Body of pancreas (tissue), 4 donors: ENCODE measurements at regions not wholly inside any gene's neighbourhood (a gene's known extent, or its start where the extent isn't known, plus 50 kb on each side); places are given as distances from the start of the nearest gene placed in this dataset.

Source experiments
- ATAC-seq: fragments of 150-250 bp; one replicate; pipeline ENCODE4 v1.9.1; 2016
- DNase-seq, 4 donors: peaks; one replicate each; pipeline ENCODE4 v3.0.0-alpha.2; 2019
- H3K27ac ChIP-seq, 4 donors: fragments of 200-600 bp; sonication (generic); 1 replicate in 3 of 4; 2 replicates in 1 of 4; pipeline versions ENCODE4 v1.5.1 to v1.6.1; 2016 to 2019; ENCODE audit warnings: mild to moderate bottlenecking in 1 of 4, mixed read lengths in 1 of 4, moderate library complexity in 1 of 4
- H3K27me3 ChIP-seq, 2 donors: fragments of 200-600 bp; sonication (generic); one replicate each; pipeline ENCODE4 v1.6.0; 2016; ENCODE audit warnings: mild to moderate bottlenecking in 1 of 2
- H3K36me3 ChIP-seq, 2 donors: fragments of 200-600 bp; sonication (generic); replicated peaks in 1 of 2; 2 replicates each; pipeline ENCODE4 v1.5.1; 2016; ENCODE audit warnings: low read depth in 2 of 2; ENCODE audit not compliant: insufficient read depth in 1 of 2
- H3K4me1 ChIP-seq: fragments of 200-600 bp; sonication (generic); one replicate; pipeline ENCODE4 v1.6.0; 2016
- H3K4me3 ChIP-seq, 2 donors: fragments of 200-600 bp; sonication (generic); 1 replicate in 1 of 2; 2 replicates in 1 of 2; pipeline ENCODE4 v1.5.1; 2016 to 2019
- H3K9me3 ChIP-seq, 3 donors: fragments of 200-600 bp; sonication (generic); 1 replicate in 2 of 3; 2 replicates in 1 of 3; pipeline ENCODE4 v1.5.1; 2016
- POLR2A ChIP-seq, 3 donors: fragments of 450-650 bp; IDR thresholded peaks; one replicate each; pipeline ENCODE4 v1.6.1; 2016; ENCODE audit warnings: antibody characterized with exemption in 3 of 3, mild to moderate bottlenecking in 2 of 3
- WGBS, 2 donors: methylation state at CpG; one replicate each; pipeline ENCODE4 v1.1.5; 2017; 5-methylcytosine and 5-hydroxymethylcytosine counted together
- intact Hi-C: fragments of 100-400 bp; cut with DNase I; formaldehyde crosslinking; loops from one replicate; pipeline ENCODE4 v1.15.1; 2023
- TF ChIP-seq, protein P1 (sequence below), 7 experiments: fragments of 450-650 bp in 4 of 7; fragments of 200-600 bp in 3 of 7; sonication (generic) in 3 of 7; IDR thresholded peaks; one replicate each; pipeline ENCODE4 v1.5.1; 2016 to 2019; ENCODE audit warnings: antibody characterized with exemption in 7 of 7

DNA sequence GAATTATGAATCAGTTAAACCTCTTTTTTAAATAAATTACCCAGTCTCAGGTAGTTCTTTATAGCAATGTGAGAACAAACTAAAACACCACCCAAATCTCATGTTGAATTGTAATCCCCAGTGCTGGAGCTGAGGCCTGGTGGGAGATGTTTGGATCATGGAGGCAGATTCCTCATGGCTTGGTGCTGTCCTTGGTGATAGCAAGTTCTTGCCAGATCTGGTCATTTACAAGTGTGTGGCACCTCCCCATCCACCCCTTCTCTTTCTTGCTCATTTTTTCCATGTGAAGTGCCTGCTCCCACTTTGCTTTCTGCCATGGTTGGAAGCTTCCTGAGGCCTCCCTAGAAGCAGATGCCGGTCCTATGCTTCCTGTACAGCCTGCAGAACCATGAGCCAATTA, 102.1 kb upstream of the ANO4 start:
- no peaks in the 10 kb centered on the region for H3K9me3 ChIP-seq
- ATAC-seq = no peak
- intact Hi-C loops = no loop called here
- WGBS, 2 donors = 70 to 88% methylated on average over 1 of the region's 1 CpG
- H3K27ac ChIP-seq = no peak overlapping the region
- no peaks in the 10 kb centered on the region for H3K36me3 ChIP-seq
- DNase-seq = no peak
- no peaks in the 10 kb centered on the region for H3K4me1 ChIP-seq
- H3K4me3 ChIP-seq = no peak overlapping the region
- no peaks in the 10 kb centered on the region for H3K27me3 ChIP-seq
- TF ChIP-seq, protein P1, sequence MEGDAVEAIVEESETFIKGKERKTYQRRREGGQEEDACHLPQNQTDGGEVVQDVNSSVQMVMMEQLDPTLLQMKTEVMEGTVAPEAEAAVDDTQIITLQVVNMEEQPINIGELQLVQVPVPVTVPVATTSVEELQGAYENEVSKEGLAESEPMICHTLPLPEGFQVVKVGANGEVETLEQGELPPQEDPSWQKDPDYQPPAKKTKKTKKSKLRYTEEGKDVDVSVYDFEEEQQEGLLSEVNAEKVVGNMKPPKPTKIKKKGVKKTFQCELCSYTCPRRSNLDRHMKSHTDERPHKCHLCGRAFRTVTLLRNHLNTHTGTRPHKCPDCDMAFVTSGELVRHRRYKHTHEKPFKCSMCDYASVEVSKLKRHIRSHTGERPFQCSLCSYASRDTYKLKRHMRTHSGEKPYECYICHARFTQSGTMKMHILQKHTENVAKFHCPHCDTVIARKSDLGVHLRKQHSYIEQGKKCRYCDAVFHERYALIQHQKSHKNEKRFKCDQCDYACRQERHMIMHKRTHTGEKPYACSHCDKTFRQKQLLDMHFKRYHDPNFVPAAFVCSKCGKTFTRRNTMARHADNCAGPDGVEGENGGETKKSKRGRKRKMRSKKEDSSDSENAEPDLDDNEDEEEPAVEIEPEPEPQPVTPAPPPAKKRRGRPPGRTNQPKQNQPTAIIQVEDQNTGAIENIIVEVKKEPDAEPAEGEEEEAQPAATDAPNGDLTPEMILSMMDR (IDR thresholded peaks at IDR 0.05) = no peak
- no peak for TF ChIP-seq POLR2A (IDR thresholded peaks at IDR 0.05)

DNA sequence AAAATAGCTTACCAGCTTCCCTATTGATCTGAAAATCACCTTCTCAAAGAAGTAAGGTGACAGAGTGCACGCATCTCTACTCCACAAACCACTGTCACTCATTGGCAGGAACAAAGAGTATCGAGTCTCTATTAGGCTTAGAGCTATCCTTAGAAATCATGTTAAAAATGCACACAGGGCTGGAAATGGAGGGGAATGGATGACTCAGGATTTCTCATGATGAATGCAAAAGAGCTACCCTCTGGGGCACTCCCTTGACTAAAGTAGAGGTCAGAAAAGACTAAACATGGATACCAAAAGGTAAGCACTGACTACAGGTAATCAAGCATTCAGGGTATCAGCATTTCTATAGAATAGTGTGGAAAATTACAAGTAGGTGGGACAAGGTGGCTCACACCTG, 96.1 kb upstream of the ANO4 start:
- no peaks in the 10 kb centered on the region for H3K4me1 ChIP-seq
- H3K4me3 ChIP-seq = no peak overlapping the region
- H3K36me3 ChIP-seq = no peaks in the 10 kb centered on the region
- no peaks in the 10 kb centered on the region for H3K9me3 ChIP-seq
- H3K27me3 ChIP-seq = no peaks in the 10 kb centered on the region
- DNase-seq (no peak), ATAC-seq (no peak)
- 39 to 42% methylated on average over 2 of the region's 2 CpGs for WGBS, 2 donors
- TF ChIP-seq POLR2A (IDR thresholded peaks at IDR 0.05) = no peak
- no peak overlapping the region for H3K27ac ChIP-seq
- intact Hi-C loops = no loop called here

DNA sequence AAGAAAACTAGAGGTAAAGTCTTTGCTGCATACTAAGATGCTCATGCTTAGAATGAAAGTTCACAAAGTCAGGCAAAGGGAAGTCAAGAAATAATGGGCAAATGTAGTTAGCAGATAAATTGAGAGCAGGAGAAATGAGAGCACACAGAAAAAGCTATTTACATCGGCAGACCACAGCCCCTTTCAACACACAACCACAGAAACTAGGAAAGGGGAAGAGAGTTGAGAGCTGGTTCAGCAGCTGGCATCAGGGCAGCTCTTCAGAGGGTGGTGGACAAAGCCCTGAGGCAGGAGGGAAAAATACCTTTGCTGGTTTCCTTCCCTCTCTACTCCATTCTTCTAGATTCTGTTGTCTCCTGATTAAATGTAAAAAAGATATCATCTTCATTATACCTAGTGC, 95.4 kb upstream of the ANO4 start:
- H3K27me3 ChIP-seq = no peaks in the 10 kb centered on the region
- DNase-seq (peak in 1 of 4 donors; percentile 7), ATAC-seq (no peak)
- H3K4me3 ChIP-seq = no peak overlapping the region
- WGBS, 2 donors = 39 to 46% methylated on average over 1 of the region's 1 CpG
- H3K9me3 ChIP-seq = no peaks in the 10 kb centered on the region
- intact Hi-C loops = no loop called here
- no peaks in the 10 kb centered on the region for H3K4me1 ChIP-seq
- H3K36me3 ChIP-seq = no peaks in the 10 kb centered on the region
- no peak overlapping the region for H3K27ac ChIP-seq
- no peak for TF ChIP-seq POLR2A (IDR thresholded peaks at IDR 0.05)
- TF ChIP-seq, protein P1 (IDR thresholded peaks at IDR 0.05) = no peak

DNA sequence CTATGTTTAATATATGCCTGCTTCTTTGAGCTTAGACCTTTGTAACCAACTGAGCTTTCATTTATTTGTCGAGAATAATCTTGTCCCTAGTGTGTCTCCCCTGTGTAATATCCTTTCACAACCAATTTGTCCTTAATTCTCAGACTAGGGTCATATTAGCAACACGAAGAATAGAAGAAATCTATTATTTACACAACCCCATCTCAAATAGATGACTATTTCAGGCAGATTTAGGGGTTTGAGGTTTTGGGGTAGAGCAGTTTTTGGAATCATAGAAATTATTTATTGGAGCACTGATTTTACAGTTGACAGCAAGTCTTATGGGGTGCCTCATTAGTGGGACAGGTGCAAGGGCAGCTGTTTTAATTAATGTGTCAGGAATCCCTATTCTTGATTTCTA, 91.2 kb upstream of the ANO4 start:
- intact Hi-C loops = no loop called here
- Histone ChIP-seq H3K4me1 (no peaks in the 10 kb centered on the region), H3K27ac (no peak overlapping the region), H3K4me3 (no peak overlapping the region), H3K27me3 (no peaks in the 10 kb centered on the region), H3K36me3 (no peaks in the 10 kb centered on the region), H3K9me3 (no peaks in the 10 kb centered on the region)
- TF ChIP-seq POLR2A (IDR thresholded peaks at IDR 0.05) = no peak
- TF ChIP-seq, protein P1 (IDR thresholded peaks at IDR 0.05) = no peak
- DNase-seq (no peak), ATAC-seq (no peak)
- WGBS, 2 donors = 64% methylated on average over 2 of the region's 2 CpGs

DNA sequence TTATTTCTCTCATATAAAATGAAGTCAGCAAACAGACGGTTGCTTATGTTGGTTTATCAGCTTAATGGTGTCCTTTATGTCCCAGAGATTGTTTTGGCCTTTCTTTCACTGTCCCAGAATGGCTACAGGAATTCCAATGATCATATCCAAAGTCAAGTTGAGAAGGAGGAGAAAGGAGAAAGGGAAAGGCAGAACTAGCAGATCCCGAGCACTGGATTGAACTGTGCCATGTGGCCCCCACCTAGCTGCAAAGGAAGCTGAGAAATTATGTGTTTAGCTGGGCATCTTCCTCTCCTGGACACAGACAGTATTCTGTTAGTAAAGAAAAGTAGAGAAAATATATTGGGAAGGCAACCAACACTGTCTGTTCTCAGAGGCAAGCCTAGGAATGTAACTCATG, 90.7 kb upstream of the ANO4 start:
- DNase-seq (no peak), ATAC-seq (no peak)
- H3K36me3 ChIP-seq = no peaks in the 10 kb centered on the region
- intact Hi-C loops = no loop called here
- H3K9me3 ChIP-seq = no peaks in the 10 kb centered on the region
- WGBS, 2 donors = 48 to 63% methylated on average over 2 of the region's 2 CpGs
- no peak overlapping the region for H3K27ac ChIP-seq
- H3K27me3 ChIP-seq = no peaks in the 10 kb centered on the region
- TF ChIP-seq, protein P1 (IDR thresholded peaks at IDR 0.05) = no peak
- TF ChIP-seq POLR2A (IDR thresholded peaks at IDR 0.05) = no peak
- no peaks in the 10 kb centered on the region for H3K4me1 ChIP-seq
- H3K4me3 ChIP-seq = no peak overlapping the region
